ENCODE measurements at regions not wholly inside any gene's neighbourhood (a gene's known extent, or its start where the extent isn't known, plus 50 kb on each side); places are given as distances from the start of the nearest gene placed in this dataset.

- Mint-ChIP-seq H3K4me1 (ENCODE audit: low read depth) (no peaks in the 10 kb centered on the region), H3K4me3 (no peak overlapping the region), H3K36me3 (ENCODE audit: insufficient read depth in 2 of 2) (no peaks in the 10 kb centered on the region), H3K27ac (no peak overlapping the region), H3K9me3 (no peaks in the 10 kb centered on the region), H3K27me3 (ENCODE audit: low read depth) (no peaks in the 10 kb centered on the region)
- ATAC-seq (replicated peaks in 1 of 2) (no peak), DNase-seq (no peak)
These were observed 280.9 kb upstream of the FZD8 start for GRCh38 chr10:35922876-35923600.

DNA sequence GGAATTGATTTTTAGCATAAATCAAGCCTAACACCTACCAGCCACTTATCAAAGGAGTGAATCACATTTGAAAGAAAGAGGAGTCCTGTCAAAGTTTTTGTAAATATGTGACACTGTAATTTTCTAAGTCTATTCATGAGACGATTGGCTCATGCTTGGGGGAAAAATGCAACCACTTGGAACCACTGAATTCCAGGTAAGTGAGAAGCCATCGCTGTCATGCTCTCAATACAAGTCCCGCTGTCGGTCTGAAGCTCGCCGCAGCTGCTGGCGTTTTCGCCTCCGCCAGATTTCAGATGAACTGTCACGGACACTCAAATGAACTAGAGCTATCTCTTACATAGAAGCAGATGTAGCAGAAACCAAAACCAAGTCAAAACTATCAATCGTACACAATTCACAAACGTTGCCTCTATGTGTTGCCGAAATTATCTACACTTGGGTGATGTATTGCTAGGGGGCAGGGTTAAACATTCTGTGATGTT lies 279.8 kb upstream of the FZD8 start:
- Mint-ChIP-seq H3K4me3 (no peak overlapping the region), H3K27ac (no peak overlapping the region)

DNA sequence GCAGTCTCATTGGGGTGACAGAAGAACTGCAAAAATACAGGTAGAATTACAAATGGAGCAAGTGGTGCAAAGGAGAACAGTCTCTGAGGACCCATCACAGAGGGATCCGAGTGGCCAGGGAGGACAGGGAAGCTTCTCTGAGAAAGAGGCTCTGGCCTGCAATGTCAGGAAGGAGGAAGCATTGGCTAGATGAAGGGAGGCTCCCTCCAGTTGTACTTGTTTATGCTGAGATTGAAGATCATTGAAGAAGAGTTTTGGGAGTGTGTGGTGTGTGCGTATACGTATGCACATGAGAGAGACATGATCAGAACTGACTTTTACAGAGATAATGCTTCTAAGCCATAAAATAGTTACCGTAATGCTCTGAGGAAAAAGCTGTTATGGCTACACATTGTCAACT lies 274.7 kb upstream of the FZD8 start:
- DNase-seq (no peak), ATAC-seq (replicated peaks in 1 of 2) (no peak)
- no peaks in the 10 kb centered on the region for H3K27me3 Mint-ChIP-seq (ENCODE audit: low read depth)
- no peaks in the 10 kb centered on the region for H3K4me1 Mint-ChIP-seq (ENCODE audit: low read depth)
- H3K36me3 Mint-ChIP-seq (ENCODE audit: insufficient read depth in 2 of 2): no peaks in the 10 kb centered on the region
- no peak overlapping the region for H3K4me3 Mint-ChIP-seq
- H3K9me3 Mint-ChIP-seq: no peaks in the 10 kb centered on the region
- no peak overlapping the region for H3K27ac Mint-ChIP-seq

More for the DNA sequence above, 279.8 kb upstream of the FZD8 start:
- no peaks in the 10 kb centered on the region for H3K36me3 Mint-ChIP-seq (ENCODE audit: insufficient read depth in 2 of 2)
- ATAC-seq (replicated peaks in 1 of 2): no peak
- H3K9me3 Mint-ChIP-seq: no peaks in the 10 kb centered on the region
- no peak for DNase-seq
- no peaks in the 10 kb centered on the region for H3K27me3 Mint-ChIP-seq (ENCODE audit: low read depth)
- no peaks in the 10 kb centered on the region for H3K4me1 Mint-ChIP-seq (ENCODE audit: low read depth)

- peaks cover 0 to 2% of the 10 kb centered on the region in 2 donors for H3K9me3 Mint-ChIP-seq
- ATAC-seq (replicated peaks in 1 of 2) (no peak), DNase-seq (no peak)
- H3K27me3 Mint-ChIP-seq (ENCODE audit: low read depth): no peaks in the 10 kb centered on the region
- H3K27ac Mint-ChIP-seq: no peak overlapping the region
- H3K36me3 Mint-ChIP-seq (ENCODE audit: insufficient read depth in 2 of 2): no peaks in the 10 kb centered on the region
- H3K4me1 Mint-ChIP-seq (ENCODE audit: low read depth): no peaks in the 10 kb centered on the region
- no peak overlapping the region for H3K4me3 Mint-ChIP-seq
These were observed 271.5 kb upstream of the FZD8 start for GRCh38 chr10:35913628-35914027.

GRCh38 chr10:35912615-35913569 lies 270.8 kb upstream of the FZD8 start:
- Mint-ChIP-seq H3K4me3 (no peak overlapping the region), H3K27me3 (ENCODE audit: low read depth) (no peaks in the 10 kb centered on the region), H3K9me3 (peaks cover 0 to 2% of the 10 kb centered on the region in 2 donors), H3K27ac (no peak overlapping the region), H3K4me1 (ENCODE audit: low read depth) (no peaks in the 10 kb centered on the region), H3K36me3 (ENCODE audit: insufficient read depth in 2 of 2) (no peaks in the 10 kb centered on the region)
- DNase-seq (no peak), ATAC-seq (replicated peaks in 1 of 2) (no peak)

GRCh38 chr10:35911954-35912353 lies 269.9 kb upstream of the FZD8 start:
- no peak overlapping the region for H3K4me3 Mint-ChIP-seq
- H3K36me3 Mint-ChIP-seq (ENCODE audit: insufficient read depth in 2 of 2): no peaks in the 10 kb centered on the region
- no peaks in the 10 kb centered on the region for H3K27me3 Mint-ChIP-seq (ENCODE audit: low read depth)
- DNase-seq (no peak), ATAC-seq (replicated peaks in 1 of 2) (no peak)
- H3K4me1 Mint-ChIP-seq (ENCODE audit: low read depth): no peaks in the 10 kb centered on the region
- no peak overlapping the region for H3K27ac Mint-ChIP-seq
- H3K9me3 Mint-ChIP-seq: peaks cover 0 to 2% of the 10 kb centered on the region in 2 donors

- Mint-ChIP-seq H3K4me3 (no peak overlapping the region), H3K27ac (no peak overlapping the region), H3K27me3 (ENCODE audit: low read depth) (no peaks in the 10 kb centered on the region), H3K9me3 (peaks cover 0 to 2% of the 10 kb centered on the region in 2 donors), H3K4me1 (ENCODE audit: low read depth) (no peaks in the 10 kb centered on the region), H3K36me3 (ENCODE audit: insufficient read depth in 2 of 2) (no peaks in the 10 kb centered on the region)
- ATAC-seq (replicated peaks in 1 of 2): no peak
- DNase-seq: no peak
These were observed 269.1 kb upstream of the FZD8 start for GRCh38 chr10:35911233-35911632.

- H3K4me1 Mint-ChIP-seq (ENCODE audit: low read depth): no peaks in the 10 kb centered on the region
- no peaks in the 10 kb centered on the region for H3K27me3 Mint-ChIP-seq (ENCODE audit: low read depth)
- DNase-seq (no peak), ATAC-seq (replicated peaks in 1 of 2) (no peak)
- peaks cover 0 to 2% of the 10 kb centered on the region in 2 donors for H3K9me3 Mint-ChIP-seq
- H3K27ac Mint-ChIP-seq: no peak overlapping the region
- no peaks in the 10 kb centered on the region for H3K36me3 Mint-ChIP-seq (ENCODE audit: insufficient read depth in 2 of 2)
- H3K4me3 Mint-ChIP-seq: no peak overlapping the region
These were observed 268.1 kb upstream of the FZD8 start for GRCh38 chr10:35910234-35910633.

DNA sequence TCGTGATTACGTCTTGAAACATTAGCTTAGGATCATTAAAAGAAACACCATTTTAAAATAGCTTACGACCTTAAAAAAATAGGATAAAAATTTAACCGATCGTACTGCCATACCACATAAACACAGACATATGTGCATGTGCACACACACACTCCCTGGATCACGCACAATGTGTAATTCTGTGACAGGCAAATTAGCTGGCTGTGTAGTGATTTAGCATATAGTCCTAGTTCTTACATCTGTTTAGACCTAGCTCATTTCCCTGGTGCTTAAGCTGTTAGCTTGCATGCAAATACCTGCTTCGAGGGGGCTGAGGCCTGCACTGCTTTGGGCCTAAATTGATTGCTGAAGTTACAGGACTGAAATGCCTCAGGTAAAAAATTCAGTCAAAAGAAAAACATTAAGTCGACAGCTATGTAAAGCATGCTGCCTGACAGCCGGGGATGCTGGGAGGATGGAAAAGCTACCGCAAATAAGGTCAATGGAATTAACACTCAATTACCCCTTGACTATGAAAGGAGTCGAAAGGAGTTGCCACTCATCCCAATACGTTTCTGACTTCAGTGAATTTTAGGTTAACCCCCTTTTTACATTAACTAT lies 267.1 kb upstream of the FZD8 start:
- H3K9me3 Mint-ChIP-seq: peaks cover 0 to 2% of the 10 kb centered on the region in 2 donors
- no peak for ATAC-seq (replicated peaks in 1 of 2)

DNA sequence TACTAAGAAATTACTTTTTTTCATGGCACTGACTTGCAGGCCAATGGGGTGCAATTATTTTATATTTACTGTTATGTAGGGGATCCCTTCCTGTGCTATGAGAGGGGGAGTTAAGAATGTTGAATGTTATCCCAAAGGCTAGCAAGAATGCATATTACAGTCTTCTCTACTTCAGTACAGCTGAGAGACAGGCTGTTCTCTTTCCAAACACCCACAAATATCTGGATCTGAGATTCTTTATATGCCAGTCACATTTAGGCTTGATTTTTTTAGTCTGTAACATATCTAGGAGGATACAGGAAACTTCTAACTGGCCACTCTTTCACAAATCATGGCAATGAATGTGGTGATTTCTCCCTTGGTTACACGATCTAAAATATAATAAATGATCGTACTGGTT lies 266.4 kb upstream of the FZD8 start:
- Mint-ChIP-seq H3K4me1 (ENCODE audit: low read depth) (no peaks in the 10 kb centered on the region), H3K9me3 (peaks cover 0 to 2% of the 10 kb centered on the region in 2 donors), H3K4me3 (no peak overlapping the region), H3K27ac (no peak overlapping the region), H3K36me3 (ENCODE audit: insufficient read depth in 2 of 2) (no peaks in the 10 kb centered on the region), H3K27me3 (ENCODE audit: low read depth) (no peaks in the 10 kb centered on the region)
- DNase-seq: no peak
- ATAC-seq (replicated peaks in 1 of 2): no peak

More for the DNA sequence above, 267.1 kb upstream of the FZD8 start:
- no peak for DNase-seq
- H3K27me3 Mint-ChIP-seq (ENCODE audit: low read depth): no peaks in the 10 kb centered on the region
- no peak overlapping the region for H3K4me3 Mint-ChIP-seq
- H3K27ac Mint-ChIP-seq: no peak overlapping the region
- H3K36me3 Mint-ChIP-seq (ENCODE audit: insufficient read depth in 2 of 2): no peaks in the 10 kb centered on the region
- no peaks in the 10 kb centered on the region for H3K4me1 Mint-ChIP-seq (ENCODE audit: low read depth)

DNA sequence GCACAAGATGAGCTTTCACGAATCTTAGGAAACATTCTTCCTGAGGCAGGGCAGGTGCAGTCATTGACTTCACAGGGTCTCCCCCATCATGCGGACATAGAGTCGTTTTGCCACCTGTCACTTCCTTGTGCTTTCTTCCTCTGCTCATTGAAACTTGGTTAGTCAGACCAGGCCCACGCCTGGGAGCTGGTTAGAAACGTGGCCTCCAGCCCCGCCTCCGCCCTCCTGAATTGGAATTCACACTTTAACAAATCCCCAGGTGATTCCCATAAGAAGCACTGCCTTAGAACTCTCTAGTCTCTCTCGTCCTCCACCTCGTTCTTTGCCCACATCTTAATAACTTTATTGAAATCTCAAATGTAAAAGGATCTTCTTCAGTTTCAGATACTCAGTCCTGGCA lies 265.5 kb upstream of the FZD8 start:
- ATAC-seq (replicated peaks in 1 of 2): no peak
- Mint-ChIP-seq H3K27ac (no peak overlapping the region), H3K4me1 (ENCODE audit: low read depth) (no peaks in the 10 kb centered on the region), H3K9me3 (peaks cover 0 to 2% of the 10 kb centered on the region in 2 donors), H3K27me3 (ENCODE audit: low read depth) (no peaks in the 10 kb centered on the region), H3K4me3 (no peak overlapping the region), H3K36me3 (ENCODE audit: insufficient read depth in 2 of 2) (no peaks in the 10 kb centered on the region)
- no peak for DNase-seq

GRCh38 chr10:35906155-35906554 lies 264.1 kb upstream of the FZD8 start:
- no peak for DNase-seq
- Mint-ChIP-seq H3K27ac (no peak overlapping the region), H3K4me3 (no peak overlapping the region), H3K9me3 (peaks cover 0 to 2% of the 10 kb centered on the region in 2 donors), H3K4me1 (ENCODE audit: low read depth) (no peaks in the 10 kb centered on the region), H3K27me3 (ENCODE audit: low read depth) (no peaks in the 10 kb centered on the region), H3K36me3 (ENCODE audit: insufficient read depth in 2 of 2) (no peaks in the 10 kb centered on the region)
- no peak for ATAC-seq (replicated peaks in 1 of 2)

DNA sequence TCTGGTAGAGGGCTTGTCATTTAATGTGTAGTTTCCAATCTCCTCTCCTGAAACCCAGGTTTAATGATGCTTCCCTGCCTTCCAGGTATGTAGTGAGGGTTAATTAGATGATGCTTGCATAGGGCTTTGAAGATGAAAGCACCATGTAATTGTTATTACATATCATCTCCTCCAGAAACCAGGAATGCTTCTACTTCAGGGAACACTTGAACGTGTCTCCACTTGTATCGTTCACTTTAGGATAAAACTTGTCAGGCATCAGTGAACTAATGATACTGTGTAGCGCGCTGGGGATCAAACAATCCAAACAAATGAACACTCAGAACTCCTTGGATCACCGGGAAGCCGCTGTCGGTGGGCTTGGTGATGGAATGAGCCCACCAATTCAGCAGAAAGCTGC lies 260.9 kb upstream of the FZD8 start:
- Mint-ChIP-seq H3K27me3 (ENCODE audit: low read depth) (no peaks in the 10 kb centered on the region), H3K4me3 (no peak overlapping the region), H3K27ac (no peak overlapping the region), H3K36me3 (ENCODE audit: insufficient read depth in 2 of 2) (no peaks in the 10 kb centered on the region), H3K4me1 (ENCODE audit: low read depth) (no peaks in the 10 kb centered on the region), H3K9me3 (no peaks in the 10 kb centered on the region)
- DNase-seq: no peak
- no peak for ATAC-seq (replicated peaks in 1 of 2)
